IMR-90 (cell line): ENCODE measurements at regions not wholly inside any gene's neighbourhood (a gene's known extent, or its start where the extent isn't known, plus 50 kb on each side); places are given as distances from the start of the nearest gene placed in this dataset.

ENCODE experiments used
- CEBPB ChIP-seq: IDR thresholded peaks from 2 replicates; pipeline ENCODE4 v1.6.1; 2012; ENCODE audit warnings: low read depth, low read length, improper control_type of control experiment
- CHD1 ChIP-seq: IDR thresholded peaks from 2 replicates; pipeline ENCODE4 v1.6.1; 2012; ENCODE audit warnings: low read depth, low read length, improper control_type of control experiment
- CTCF ChIP-seq: conservative IDR thresholded peaks from 2 replicates; pipeline ENCODE4 v1.5.1; 2012; ENCODE audit warnings: mild to moderate bottlenecking, low read depth, low read length, improper control_type of control experiment
- ELK1 ChIP-seq: fragments of 150-350 bp; IDR thresholded peaks from 2 replicates; pipeline ENCODE4 v1.6.1; 2016; ENCODE audit warnings: low read depth, mild to moderate bottlenecking, low read length, moderate library complexity, borderline replicate concordance
- FOS ChIP-seq: fragments of 150-350 bp; IDR thresholded peaks from 2 replicates; pipeline ENCODE4 v1.6.1; 2016; ENCODE audit warnings: low read depth, low read length
- MAFK ChIP-seq: IDR thresholded peaks from 2 replicates; pipeline ENCODE4 v1.6.1; 2012; ENCODE audit warnings: low read depth, low read length, improper control_type of control experiment
- MAZ ChIP-seq: IDR thresholded peaks from 2 replicates; pipeline ENCODE4 v1.6.1; 2012; ENCODE audit warnings: low read depth, mild to moderate bottlenecking, low read length, improper control_type of control experiment, moderate library complexity, borderline replicate concordance
- MXI1 ChIP-seq: IDR thresholded peaks from 2 replicates; pipeline ENCODE4 v1.6.1; 2012; ENCODE audit warnings: low read depth, mild to moderate bottlenecking, low read length, moderate library complexity, borderline replicate concordance
- NFE2L2 ChIP-seq: fragments of 150-350 bp; IDR thresholded peaks from 2 replicates; pipeline ENCODE4 v1.6.1; 2016; ENCODE audit warnings: low read depth, mild to moderate bottlenecking, low read length
- POLR2A ChIP-seq: IDR thresholded peaks from 2 replicates; pipeline ENCODE4 v1.6.1; 2012; ENCODE audit warnings: mild to moderate bottlenecking, low read depth, low read length
- RAD21 ChIP-seq: IDR thresholded peaks from 2 replicates; pipeline ENCODE4 v1.6.1; 2012; ENCODE audit warnings: low read length, improper control_type of control experiment
- RCOR1 ChIP-seq: IDR thresholded peaks from 2 replicates; pipeline ENCODE4 v1.6.1; 2012; ENCODE audit warnings: mild to moderate bottlenecking, low read length, improper control_type of control experiment; ENCODE audit not compliant: insufficient replicate concordance
- RFX5 ChIP-seq: IDR thresholded peaks from 2 replicates; pipeline ENCODE4 v1.8.0; 2012; ENCODE audit warnings: low read depth, mild to moderate bottlenecking, low read length, moderate library complexity
- USF2 ChIP-seq: fragments of 150-350 bp; IDR thresholded peaks from 2 replicates; pipeline ENCODE4 v1.6.1; 2017; ENCODE audit warnings: mild to moderate bottlenecking, antibody characterized with exemption, low read length, low read depth

GRCh38 chr9:71514344-71514975, 253.9 kb downstream of the CEMIP2 start:
- TF ChIP-seq MXI1 (no peak), CTCF (no peak), MAZ (no peak), POLR2A (no peak), CHD1 (no peak), MAFK (no peak), FOS (no peak), USF2 (no peak), CEBPB (no peak), NFE2L2 (no peak), RAD21 (no peak), RFX5 (no peak), ELK1 (no peak), RCOR1 (no peak)
